H1 (cell line): ENCODE measurements at regions not wholly inside any gene's neighbourhood (a gene's known extent, or its start where the extent isn't known, plus 50 kb on each side); places are given as distances from the start of the nearest gene placed in this dataset.

Experiments
- CTCF ChIA-PET: fragments of 300-600 bp; sonication (Branson Sonifier 250); formaldehyde crosslinking; loops from one replicate; lab custom pipeline; 2021; ENCODE audit not compliant: partially characterized antibody; lab: Charles Lee
- POLR2A ChIA-PET: fragments of 300-600 bp; sonication (Branson Sonifier 250); formaldehyde crosslinking; loops from one replicate; lab custom pipeline; 2021; ENCODE audit warnings: inconsistent platforms; ENCODE audit not compliant: partially characterized antibody; lab: Charles Lee
- DNase-seq, 2 experiments: peaks; one replicate each; pipeline versions ENCODE4 v3.0.0 to v3.0.0-alpha.2; 2010 to 2022; ENCODE audit warnings: low spot score in 2 of 2, low read depth in 1 of 2, mixed read lengths in 1 of 2
- FAIRE-seq: peaks from 2 replicates; lab custom pipeline; 2011; peaks lifted over from hg19 to GRCh38; lab: Jason Lieb, UNC
- H2AFZ ChIP-seq: 2 replicates; pipeline ENCODE4 v1.8.1; 2012; ENCODE audit warnings: low read length, inconsistent platforms
- H2AK5ac ChIP-seq: 2 replicates; pipeline ENCODE4 v1.6.1; 2013; ENCODE audit warnings: low read depth, low read length
- H2BK120ac ChIP-seq: replicated peaks from 2 replicates; pipeline ENCODE3; 2013; ENCODE audit warnings: low read depth, low read length, inconsistent platforms
- H2BK12ac ChIP-seq: 2 replicates; pipeline ENCODE4 v1.6.1; 2013; ENCODE audit warnings: low read depth, low read length
- H2BK15ac ChIP-seq: 2 replicates; pipeline ENCODE4 v1.6.1; 2013; ENCODE audit warnings: low read length
- H2BK20ac ChIP-seq: 2 replicates; pipeline ENCODE4 v1.6.1; 2013; ENCODE audit warnings: low read length
- H2BK5ac ChIP-seq: 2 replicates; pipeline ENCODE4 v1.6.1; 2013; ENCODE audit warnings: low read depth, low read length
- H3K14ac ChIP-seq: 2 replicates; pipeline ENCODE4 v1.6.1; 2013; ENCODE audit warnings: inconsistent platforms; ENCODE audit not compliant: insufficient read length
- H3K18ac ChIP-seq: 2 replicates; pipeline ENCODE4 v1.6.1; 2013; ENCODE audit warnings: low read length; ENCODE audit errors: extremely low read depth
- H3K23ac ChIP-seq: 2 replicates; pipeline ENCODE4 v1.6.1; 2013; ENCODE audit warnings: inconsistent platforms; ENCODE audit not compliant: insufficient read length
- H3K23me2 ChIP-seq: 2 replicates; pipeline ENCODE4 v1.6.1; 2013; ENCODE audit warnings: low read depth, low read length
- H3K27ac ChIP-seq: 2 replicates; pipeline ENCODE4 v1.6.1; 2011; ENCODE audit warnings: low read depth, low read length, inconsistent platforms
- H3K27me3 ChIP-seq, 4 experiments: replicated peaks in 1 of 4; 1 replicate in 1 of 4; 2 replicates in 3 of 4; pipeline versions ENCODE4 v1.6.1 to v1.8.1; 2011 to 2013; ENCODE audit warnings: low read length in 3 of 4, mild to moderate bottlenecking in 3 of 4, inconsistent platforms in 2 of 4, mixed read lengths in 2 of 4, moderate library complexity in 1 of 4; ENCODE audit not compliant: control insufficient read depth in 3 of 4, insufficient read depth in 3 of 4; ENCODE audit errors: extremely low read depth in 1 of 4
- H3K36me3 ChIP-seq, 4 experiments: 2 replicates each; pipeline versions ENCODE4 v1.6.1 to v1.8.1; 2011 to 2013; ENCODE audit warnings: mild to moderate bottlenecking in 4 of 4, low read length in 3 of 4, moderate library complexity in 2 of 4, control low read depth in 1 of 4, inconsistent platforms in 1 of 4; ENCODE audit not compliant: insufficient read depth in 4 of 4, control insufficient read depth in 2 of 4
- H3K4ac ChIP-seq: replicated peaks from 2 replicates; pipeline ENCODE3; 2013; ENCODE audit warnings: low read length, low read depth, mixed read lengths, inconsistent platforms; ENCODE audit not compliant: insufficient read length
- H3K4me1 ChIP-seq, 4 experiments: replicated peaks in 1 of 4; 1 replicate in 1 of 4; 2 replicates in 3 of 4; pipeline versions ENCODE4 v1.6.1 to v1.8.1; 2011 to 2013; ENCODE audit warnings: low read length in 3 of 4, inconsistent platforms in 2 of 4, mixed read lengths in 1 of 4; ENCODE audit not compliant: insufficient read depth in 4 of 4, control insufficient read depth in 3 of 4
- H3K4me2 ChIP-seq, 2 experiments: 2 replicates each; pipeline versions ENCODE4 v1.6.1 to v1.8.1; 2011 to 2013; ENCODE audit warnings: low read depth in 2 of 2, low read length in 2 of 2, control low read depth in 1 of 2, inconsistent platforms in 1 of 2, mild to moderate bottlenecking in 1 of 2; ENCODE audit not compliant: insufficient read depth in 1 of 2
- H3K4me3 ChIP-seq, 4 experiments: fragments of 200-600, 300-600 bp in 1 of 4; sonication (generic), shearing (Covaris generic), sonication (Bioruptor Twin) in 1 of 4; 2 replicates each; pipeline versions ENCODE4 v1.5.1 to v1.8.1; 2011 to 2016; ENCODE audit warnings: low read length in 4 of 4, low read depth in 3 of 4, control low read depth in 2 of 4, inconsistent platforms in 2 of 4, mild to moderate bottlenecking in 2 of 4, mixed read lengths in 1 of 4, moderate library complexity in 1 of 4; ENCODE audit not compliant: insufficient read depth in 2 of 4; ENCODE audit errors: extremely low read depth in 1 of 4
- H3K56ac ChIP-seq: replicated peaks from 2 replicates; pipeline ENCODE3; 2013; ENCODE audit warnings: low read depth, mild to moderate bottlenecking, mixed read lengths, low read length, inconsistent platforms; ENCODE audit not compliant: insufficient read length
- H3K79me1 ChIP-seq: 2 replicates; pipeline ENCODE4 v1.6.1; 2013; ENCODE audit warnings: low read depth, low read length, control low read depth
- H3K79me2 ChIP-seq, 2 experiments: 2 replicates each; pipeline versions ENCODE4 v1.6.1 to v1.8.1; 2012 to 2013; ENCODE audit warnings: low read length in 2 of 2, mild to moderate bottlenecking in 2 of 2, inconsistent platforms in 1 of 2; ENCODE audit not compliant: insufficient read depth in 2 of 2, control insufficient read depth in 1 of 2
- H3K9ac ChIP-seq, 4 experiments: replicated peaks in 1 of 4; 1 replicate in 1 of 4; 2 replicates in 3 of 4; pipeline versions ENCODE4 v1.6.1 to v1.8.1; 2011 to 2013; ENCODE audit warnings: low read depth in 3 of 4, low read length in 3 of 4, control low read depth in 2 of 4, mild to moderate bottlenecking in 2 of 4, moderate library complexity in 2 of 4, inconsistent platforms in 1 of 4; ENCODE audit errors: extremely low read depth in 1 of 4
- H3K9me3 ChIP-seq, 2 experiments: 2 replicates each; pipeline versions ENCODE4 v1.6.1 to v1.8.1; 2012 to 2013; ENCODE audit warnings: mild to moderate bottlenecking in 2 of 2, moderate library complexity in 2 of 2, control low read depth in 1 of 2, inconsistent platforms in 1 of 2, low read depth in 1 of 2, low read length in 1 of 2, mixed read lengths in 1 of 2; ENCODE audit not compliant: insufficient read depth in 2 of 2
- H4K20me1 ChIP-seq, 2 experiments: replicated peaks in 1 of 2; 2 replicates each; pipeline versions ENCODE3 to v1.8.1; 2011 to 2013; ENCODE audit warnings: inconsistent platforms in 2 of 2, low read length in 2 of 2, mild to moderate bottlenecking in 1 of 2; ENCODE audit not compliant: insufficient read depth in 2 of 2, control insufficient read depth in 1 of 2
- H4K5ac ChIP-seq: 2 replicates; pipeline ENCODE4 v1.6.1; 2013; ENCODE audit warnings: low read length, low read depth, mixed read lengths, inconsistent platforms; ENCODE audit not compliant: insufficient read length
- H4K8ac ChIP-seq: 2 replicates; pipeline ENCODE4 v1.8.0; 2013; ENCODE audit warnings: mild to moderate bottlenecking, moderate library complexity, low read length, inconsistent platforms; ENCODE audit not compliant: insufficient read depth; ENCODE audit errors: extremely low read depth
- H4K91ac ChIP-seq: replicated peaks from 2 replicates; pipeline ENCODE3; 2013; ENCODE audit warnings: low read length, mixed read lengths, inconsistent platforms; ENCODE audit not compliant: insufficient read length
- ASH2L ChIP-seq: fragments of 200-600, 300-600 bp; sonication (generic); IDR thresholded peaks from one replicate; pipeline ENCODE4 v1.7.1; 2017; ENCODE audit warnings: low read length
- BACH1 ChIP-seq: IDR thresholded peaks from 2 replicates; pipeline ENCODE4 v1.6.1; 2012; ENCODE audit warnings: low read length, improper control_type of control experiment
- BRCA1 ChIP-seq: IDR thresholded peaks from 2 replicates; pipeline ENCODE4 v1.6.1; 2012; ENCODE audit warnings: low read depth, low read length, improper control_type of control experiment
- CHD1 ChIP-seq: IDR thresholded peaks from 2 replicates; pipeline ENCODE4 v1.6.1; 2012; ENCODE audit warnings: low read depth, low read length, improper control_type of control experiment
- CHD2 ChIP-seq: IDR thresholded peaks from 2 replicates; pipeline ENCODE4 v1.6.1; 2012; ENCODE audit warnings: low read length, improper control_type of control experiment
- EGR1 ChIP-seq: IDR thresholded peaks from 2 replicates; pipeline ENCODE4 v1.6.1; 2011; ENCODE audit warnings: low read depth, low read length, borderline replicate concordance
- EZH2 ChIP-seq: fragments of 200-600 bp; sonication (generic); IDR thresholded peaks from 2 replicates; pipeline ENCODE4 v1.7.1; 2012; ENCODE audit warnings: low read depth, mild to moderate bottlenecking, moderate library complexity, low read length, inconsistent platforms; ENCODE audit not compliant: severe bottlenecking
- FOSL1 ChIP-seq: IDR thresholded peaks from 2 replicates; pipeline ENCODE4 v1.6.1; 2011; ENCODE audit warnings: mild to moderate bottlenecking, low read depth, low read length, moderate library complexity; ENCODE audit not compliant: insufficient read depth
- KDM1A ChIP-seq: fragments of 200-600, 300-600 bp; sonication (generic); IDR thresholded peaks from 2 replicates; pipeline ENCODE4 v1.7.1; 2016; ENCODE audit warnings: mild to moderate bottlenecking, low read length, borderline replicate concordance
- PHF8 ChIP-seq: fragments of 200-600 bp; sonication (generic); conservative IDR thresholded peaks from 2 replicates; pipeline ENCODE4 v1.7.1; 2012; ENCODE audit warnings: low read depth, mild to moderate bottlenecking, inconsistent platforms, low read length, moderate library complexity
- POLR2AphosphoS5 ChIP-seq: IDR thresholded peaks from 2 replicates; pipeline ENCODE4 v1.6.1; 2011; ENCODE audit warnings: low read depth, low read length
- RBBP5 ChIP-seq: IDR thresholded peaks from 2 replicates; pipeline ENCODE4 v1.7.1; 2012; ENCODE audit warnings: low read depth, mild to moderate bottlenecking, inconsistent platforms, low read length, moderate library complexity, borderline replicate concordance
- RFX5 ChIP-seq: IDR thresholded peaks from 2 replicates; pipeline ENCODE4 v1.6.1; 2011; ENCODE audit warnings: low read depth, low read length, improper control_type of control experiment, borderline replicate concordance
- SP2 ChIP-seq: IDR thresholded peaks from 2 replicates; pipeline ENCODE4 v1.6.1; 2012; ENCODE audit warnings: mild to moderate bottlenecking, low read length, inconsistent platforms
- SP4 ChIP-seq: IDR thresholded peaks from 2 replicates; pipeline ENCODE4 v1.6.1; 2012; ENCODE audit warnings: low read length, inconsistent platforms
- SRF ChIP-seq: IDR thresholded peaks from 2 replicates; pipeline ENCODE4 v1.6.1; 2011; ENCODE audit warnings: mild to moderate bottlenecking, low read depth, low read length, moderate library complexity
- TEAD4 ChIP-seq: IDR thresholded peaks from 2 replicates; pipeline ENCODE4 v1.6.1; 2012; ENCODE audit warnings: low read depth, low read length, inconsistent platforms, mixed read lengths
- WGBS, 2 experiments: shearing (Covaris generic) in 1 of 2; methylation state at CpG; one replicate each; pipeline versions ENCODE4 v1.1.6 to v1.1.7; 2013 to 2015; ENCODE audit warnings: low lambda C conversion rate in 2 of 2, mixed read lengths in 2 of 2, inconsistent platforms in 1 of 2, low coverage in 1 of 2, missing lambda C conversion rate in 1 of 2; ENCODE audit not compliant: insufficient replicate concordance in 2 of 2, insufficient coverage in 1 of 2, insufficient read length in 1 of 2; ENCODE audit errors: extremely low coverage in 1 of 2, missing lambda C conversion rate in 1 of 2; 5-methylcytosine and 5-hydroxymethylcytosine counted together

DNA sequence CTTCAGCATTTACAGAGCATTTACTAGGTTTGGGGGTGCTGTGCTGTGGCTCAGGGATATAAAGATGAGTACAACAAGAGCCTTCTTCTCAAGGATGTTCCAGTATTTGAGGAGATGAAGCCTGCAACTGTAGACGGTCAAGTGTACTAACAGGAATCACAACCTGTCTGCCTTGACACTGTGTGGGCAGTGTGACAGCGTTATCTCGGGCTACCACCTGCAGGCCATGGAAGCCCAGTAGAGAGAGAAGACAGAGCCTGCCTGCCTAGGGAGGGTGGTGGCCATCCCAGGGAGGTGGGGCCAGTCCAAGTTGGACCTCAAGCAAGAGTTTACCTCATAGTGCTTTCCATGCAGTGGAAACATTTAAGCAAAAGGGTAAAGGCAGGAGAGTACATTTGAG lies 215.1 kb upstream of the ASIC2 start:
- Histone ChIP-seq H3K79me2 (no peaks in the 10 kb centered on the region), H2BK120ac (no peak overlapping the region), H2BK12ac (no peak overlapping the region), H3K23ac (no peak overlapping the region), H3K18ac (no peak overlapping the region), H3K36me3 (no peaks in the 10 kb centered on the region), H3K9me3 (no peaks in the 10 kb centered on the region), H2BK15ac (no peak overlapping the region), H2AK5ac (no peak overlapping the region), H3K23me2 (no peaks in the 10 kb centered on the region), H3K79me1 (no peaks in the 10 kb centered on the region), H3K14ac (no peak overlapping the region), H3K4me1 (no peaks in the 10 kb centered on the region), H4K8ac (no peak overlapping the region), H3K4me2 (no peak overlapping the region), H4K20me1 (no peaks in the 10 kb centered on the region), H4K91ac (no peak overlapping the region), H3K4me3 (no peak overlapping the region), H4K5ac (no peak overlapping the region), H2BK5ac (no peak overlapping the region), H3K27ac (no peak overlapping the region), H3K56ac (no peak overlapping the region), H2AFZ (no peak overlapping the region), H3K27me3 (no peaks in the 10 kb centered on the region), H2BK20ac (no peak overlapping the region), H3K4ac (no peak overlapping the region), H3K9ac (no peak overlapping the region)
- ChIA-PET POLR2A (no interaction called here), CTCF (interaction anchor here (1.3 to 7.9 kb wide), 2 partner anchors 10 to 14 kb away, joined by 4 to 74 read pairs; no protein-coding TSS in a partner anchor)
- FAIRE-seq, result no peak
- WGBS, 2 experiments, result 89% methylated on average over 3 of the region's 3 CpGs; no CpG with 5 or more reads in 1 of the 2 experiments
- no peak for DNase-seq
- TF ChIP-seq CHD1 (no peak), SP4 (no peak), RFX5 (no peak), BRCA1 (no peak), CHD2 (no peak), KDM1A (no peak), EGR1 (no peak), SRF (no peak), EZH2 (no peak), ASH2L (no peak), POLR2AphosphoS5 (no peak), RBBP5 (no peak), FOSL1 (no peak), PHF8 (no peak), BACH1 (no peak), SP2 (no peak), TEAD4 (no peak)
